Glomerular endothelial cell (primary cell): ENCODE measurements at regions not wholly inside any gene's neighbourhood (a gene's known extent, or its start where the extent isn't known, plus 50 kb on each side); places are given as distances from the start of the nearest gene placed in this dataset.
A peak's percentile ranks its signal among the peaks of the same experiment; 100 is the strongest.
"Not testable (repeated sequence)": the region's sequence is repeated elsewhere in the genome, so short reads cannot be mapped to it uniquely, and the experiment has no call there.

ENCODE experiments used
- DNase-seq: peaks from one replicate; pipeline ENCODE4 v3.0.0-alpha.2; 2011; ENCODE audit warnings: low read depth, low spot score; ENCODE audit errors: extremely low read depth

DNA sequence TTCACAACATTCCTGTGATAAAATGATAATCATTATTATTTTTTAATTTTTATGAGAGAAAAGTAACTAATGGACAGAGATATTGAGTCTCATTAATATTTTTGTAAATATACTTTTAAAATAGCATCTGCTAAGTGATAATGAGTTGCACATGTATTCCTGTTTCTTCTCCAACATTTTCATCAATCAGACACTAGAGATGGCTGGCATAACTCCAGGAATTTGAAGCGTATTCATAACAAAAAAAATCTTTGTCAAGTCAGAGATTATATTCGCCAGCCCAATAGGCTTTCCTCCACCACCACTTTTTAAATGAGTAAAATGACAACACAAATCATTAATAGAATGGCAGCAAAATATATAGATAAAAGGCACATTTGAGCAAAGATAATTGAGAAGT is 524.0 kb upstream of the KCND2 start:
- DNase-seq: no peak

DNA sequence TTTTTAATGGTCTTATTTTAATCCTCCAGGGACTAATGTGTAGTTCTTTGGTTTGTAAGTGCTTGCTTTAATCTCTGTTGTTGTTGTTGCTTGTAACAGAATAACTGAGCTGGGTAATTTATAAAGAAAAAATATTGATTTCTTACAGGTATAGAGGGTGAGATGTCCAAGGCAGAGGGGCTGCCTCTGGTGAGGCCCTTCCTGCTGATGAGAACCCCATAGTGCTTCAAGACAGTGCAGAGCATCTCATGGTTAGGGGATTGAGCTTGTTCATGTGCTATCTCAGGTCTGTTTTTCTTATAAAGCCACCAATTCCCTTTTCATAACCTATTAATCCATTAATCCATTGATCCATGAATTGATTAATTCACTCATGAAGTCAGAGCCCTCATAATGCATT is 516.3 kb upstream of the KCND2 start:
- no peak for DNase-seq

- no peak for DNase-seq
Measured at GRCh38 chr7:119758254-119758653, 514.7 kb upstream of the KCND2 start.

GRCh38 chr7:119761776-119762175 is 511.2 kb upstream of the KCND2 start:
- DNase-seq: no peak

GRCh38 chr7:119782286-119782685 is 490.7 kb upstream of the KCND2 start:
- no peak for DNase-seq

GRCh38 chr7:119783799-119784198 is 489.2 kb upstream of the KCND2 start:
- DNase-seq: peak; percentile 9

DNA sequence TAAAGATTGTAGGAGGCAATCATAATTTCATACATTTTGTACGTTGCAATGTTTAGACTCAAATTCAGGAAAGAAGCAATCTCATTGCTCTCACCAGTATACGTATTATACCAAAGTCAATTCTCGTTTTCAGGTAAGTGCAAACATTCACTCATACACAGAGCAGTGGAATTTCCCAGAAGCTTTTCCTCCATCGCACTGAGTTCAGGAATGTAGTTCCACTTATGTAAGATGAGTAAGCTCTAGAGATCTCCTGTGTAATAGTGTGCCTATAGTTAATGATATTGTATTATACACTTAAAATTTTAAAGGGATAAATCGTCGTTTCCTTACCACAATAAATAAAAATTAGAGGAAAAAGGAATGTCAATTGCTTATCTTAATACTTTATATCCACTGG is 470.8 kb upstream of the KCND2 start:
- DNase-seq: no peak

DNA sequence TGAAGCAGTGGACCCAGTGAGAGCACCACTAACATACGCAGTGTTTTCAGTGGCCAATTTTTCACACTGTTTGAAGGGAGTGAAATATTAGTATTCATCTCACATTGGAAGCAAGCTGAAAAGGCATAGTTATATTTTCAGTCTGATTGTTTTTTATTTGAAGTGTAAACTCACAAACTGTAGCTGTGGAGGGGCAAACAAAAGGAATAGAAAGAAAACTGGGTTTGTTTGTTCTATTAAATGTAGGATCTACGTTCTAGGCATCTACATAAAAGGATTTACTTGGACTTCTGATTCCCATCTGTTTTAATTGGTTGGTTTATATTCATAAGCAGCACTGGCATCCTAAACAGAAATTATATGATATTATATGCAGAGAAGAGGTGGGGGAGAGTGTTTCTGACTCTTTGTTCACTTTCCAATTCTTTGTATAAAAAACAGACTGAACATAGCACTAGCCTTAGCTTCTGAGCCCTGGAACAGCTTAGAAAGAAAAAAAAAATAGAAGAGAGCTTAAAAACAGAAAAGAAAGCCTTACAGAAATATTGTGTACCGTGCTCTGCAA is 447.8 kb upstream of the KCND2 start:
- DNase-seq: no peak

DNA sequence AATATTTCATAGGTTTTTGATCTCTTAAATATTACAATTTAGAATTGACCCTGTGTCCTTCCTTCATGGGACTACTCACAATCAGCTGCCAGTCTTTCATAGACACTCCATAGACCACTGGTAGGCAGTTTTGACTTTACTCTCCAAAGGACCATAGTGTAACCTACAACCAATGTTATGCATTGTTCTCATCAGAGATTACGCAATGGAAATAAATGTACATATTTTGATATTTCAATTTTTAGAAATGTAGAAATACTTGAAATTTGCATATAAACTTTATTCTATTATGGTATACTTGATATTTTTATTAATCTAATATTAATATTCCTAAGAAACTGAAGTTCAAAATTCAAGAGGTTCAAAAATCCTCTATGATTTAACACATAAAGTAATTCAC is 446.4 kb upstream of the KCND2 start:
- no peak for DNase-seq

DNA sequence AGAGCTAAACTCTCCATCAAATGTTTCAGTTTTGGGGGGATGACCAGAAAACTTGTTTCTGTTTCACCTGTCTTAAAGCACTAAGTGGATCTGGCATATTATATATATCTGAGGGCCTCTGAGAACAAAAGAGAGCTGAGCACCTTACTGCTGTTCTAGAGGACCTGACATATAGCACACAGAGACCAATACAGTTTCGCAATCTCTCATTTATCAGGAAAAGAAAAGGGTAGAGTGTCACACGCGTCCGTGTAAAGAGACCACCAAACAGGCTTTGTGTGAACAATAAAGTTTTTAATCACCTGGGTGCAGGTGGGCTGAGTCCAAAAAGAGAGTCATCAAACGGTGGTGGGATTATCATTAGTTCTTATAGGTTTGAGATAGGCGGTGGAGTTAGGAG is 434.5 kb upstream of the KCND2 start:
- DNase-seq: no peak

DNA sequence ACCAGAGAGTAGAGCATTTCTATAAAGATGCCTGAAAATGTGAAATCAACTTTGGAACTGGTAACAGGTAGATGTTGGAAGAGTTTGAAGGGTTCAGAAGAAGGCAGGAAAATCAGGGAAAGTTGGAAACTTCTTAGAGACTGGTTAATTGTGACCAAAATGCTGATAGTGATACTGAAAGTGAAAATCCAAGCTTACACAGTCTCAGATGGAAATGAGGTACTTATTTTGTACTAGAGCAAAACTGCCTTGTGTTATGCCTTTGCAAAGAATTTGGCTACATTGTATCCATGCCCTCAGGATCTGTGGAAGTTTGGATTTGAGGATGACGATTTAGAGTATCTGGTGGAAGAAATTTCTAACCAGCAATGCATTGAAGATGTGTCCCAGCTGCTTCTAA is 430.6 kb upstream of the KCND2 start:
- no peak for DNase-seq

DNA sequence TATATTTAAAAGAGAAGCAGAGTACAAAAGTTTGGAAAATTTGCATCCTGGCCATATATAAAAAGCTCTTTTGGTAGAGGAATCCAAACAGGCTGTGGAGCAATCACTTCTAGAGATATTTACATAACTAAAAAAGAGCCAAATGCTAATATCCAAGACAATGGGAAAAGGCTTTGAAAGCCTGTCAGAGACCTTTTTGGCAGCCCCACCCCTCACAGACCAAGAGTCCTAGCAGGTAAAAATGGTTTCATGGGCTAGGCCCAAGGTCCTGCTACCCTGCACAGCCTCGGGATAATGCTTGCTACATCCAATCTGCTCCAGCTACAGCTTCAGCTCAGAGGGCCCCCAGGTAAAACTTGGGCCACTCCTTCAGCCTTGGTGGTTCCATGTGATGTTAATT is 430.2 kb upstream of the KCND2 start:
- DNase-seq: no peak

GRCh38 chr7:119861385-119861784 is 411.6 kb upstream of the KCND2 start:
- DNase-seq: no peak

- DNase-seq: no peak
Measured at GRCh38 chr7:119868387-119868786, 404.6 kb upstream of the KCND2 start.

- no peak for DNase-seq
Measured at GRCh38 chr7:119879835-119880234, 393.1 kb upstream of the KCND2 start.

GRCh38 chr7:119886007-119886406 is 387.0 kb upstream of the KCND2 start:
- DNase-seq: no peak

GRCh38 chr7:119886525-119886924 is 386.4 kb upstream of the KCND2 start:
- DNase-seq: not testable (repeated sequence)

- DNase-seq: no peak
Measured at GRCh38 chr7:119888251-119888650, 384.7 kb upstream of the KCND2 start.

DNA sequence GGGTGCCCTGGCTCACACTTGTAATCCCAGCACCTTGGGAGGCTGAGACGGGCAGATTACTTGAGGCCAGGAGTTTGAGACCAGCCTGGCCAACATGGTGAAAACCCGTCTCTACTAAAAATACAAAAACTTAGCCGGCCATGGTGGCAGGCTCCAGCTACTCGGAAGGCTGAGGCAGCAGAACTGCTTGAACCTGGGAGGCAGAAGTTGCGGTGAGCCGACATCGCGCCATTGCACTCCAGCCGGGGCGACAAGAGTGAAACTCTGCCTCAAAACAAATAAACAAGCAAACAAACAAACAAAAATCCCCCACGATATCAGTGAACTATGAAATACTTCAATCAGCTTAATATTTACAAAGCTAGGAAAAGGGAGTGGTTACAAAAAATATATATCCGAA is 382.3 kb upstream of the KCND2 start:
- no peak for DNase-seq

DNA sequence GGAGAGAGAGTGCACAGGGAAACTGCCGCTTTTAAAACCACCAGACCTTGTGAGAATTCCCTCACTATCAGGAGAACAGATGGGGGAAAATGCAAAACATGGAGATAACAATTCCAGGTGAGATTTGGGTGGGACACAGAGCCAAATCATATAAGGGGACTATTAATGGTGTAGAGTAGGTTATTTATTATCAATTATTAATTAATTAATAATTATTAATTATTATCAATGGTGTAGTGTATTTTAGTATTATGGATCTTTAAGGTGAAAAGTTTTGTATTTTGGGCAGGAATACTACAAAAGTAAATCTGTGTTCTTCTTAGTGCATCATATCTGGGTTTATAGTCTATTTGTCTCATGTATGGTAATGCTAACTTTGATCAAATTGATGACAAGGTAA is 377.7 kb upstream of the KCND2 start:
- DNase-seq: no peak

- DNase-seq: no peak
Measured at GRCh38 chr7:119896386-119896785, 376.6 kb upstream of the KCND2 start.

GRCh38 chr7:119900996-119901672 is 371.8 kb upstream of the KCND2 start:
- DNase-seq: no peak

GRCh38 chr7:119903085-119903484 is 369.9 kb upstream of the KCND2 start:
- DNase-seq: no peak
